ENCODE measurements at regions not wholly inside any gene's neighbourhood (a gene's known extent, or its start where the extent isn't known, plus 50 kb on each side); places are given as distances from the start of the nearest gene placed in this dataset.
"Not testable (repeated sequence)": the region's sequence is repeated elsewhere in the genome, so short reads cannot be mapped to it uniquely, and the experiment has no call there.

DNA sequence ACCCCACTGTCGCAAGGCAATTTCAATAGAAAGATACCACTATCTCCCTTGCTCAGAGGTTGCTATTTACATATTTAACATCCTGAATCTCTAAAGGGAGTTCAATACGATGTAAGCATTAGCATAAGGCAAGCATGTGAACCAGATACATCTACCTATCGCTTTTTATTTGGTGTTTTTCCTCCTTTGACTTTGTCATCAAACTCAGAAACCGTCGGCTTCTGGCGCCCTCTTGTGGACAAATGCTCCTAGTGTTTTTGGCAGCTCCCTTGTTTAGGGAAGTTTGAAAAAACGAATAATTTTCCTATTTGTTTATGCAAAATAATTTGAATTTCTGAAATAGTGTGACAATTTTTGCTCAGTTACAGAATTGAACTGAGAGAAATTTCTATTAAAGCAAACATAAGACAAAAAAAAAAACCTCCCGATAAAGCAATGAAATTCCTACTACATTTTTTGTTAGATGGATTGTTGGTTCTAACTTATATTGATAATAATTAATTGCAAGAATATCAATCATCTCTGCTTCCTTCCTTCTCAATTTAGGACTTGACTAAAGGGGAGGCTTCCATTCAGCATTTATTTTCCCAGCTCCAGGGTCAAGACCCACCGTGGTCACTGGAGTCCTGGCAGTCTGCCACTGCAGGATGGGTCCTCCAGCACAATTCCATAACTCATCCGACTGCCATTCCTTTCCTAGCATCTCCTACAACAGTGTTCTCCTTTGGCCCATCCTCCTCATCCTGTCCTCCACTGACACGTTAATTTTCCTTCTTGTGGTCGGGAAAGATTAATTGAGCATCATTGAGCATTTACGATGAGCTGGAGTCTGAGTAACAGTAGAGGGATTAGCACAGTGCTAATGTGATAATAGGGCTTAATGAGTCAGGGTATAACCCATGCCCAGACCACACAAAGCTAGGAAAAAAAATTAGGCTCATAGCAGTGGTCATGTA, 131.8 kb upstream of the CHD1 start:
- FAIRE-seq (peak; percentile 89), DNase-seq (ENCODE audit: extremely low spot score, insufficient read length, low read depth) (peak; percentile 37)

DNA sequence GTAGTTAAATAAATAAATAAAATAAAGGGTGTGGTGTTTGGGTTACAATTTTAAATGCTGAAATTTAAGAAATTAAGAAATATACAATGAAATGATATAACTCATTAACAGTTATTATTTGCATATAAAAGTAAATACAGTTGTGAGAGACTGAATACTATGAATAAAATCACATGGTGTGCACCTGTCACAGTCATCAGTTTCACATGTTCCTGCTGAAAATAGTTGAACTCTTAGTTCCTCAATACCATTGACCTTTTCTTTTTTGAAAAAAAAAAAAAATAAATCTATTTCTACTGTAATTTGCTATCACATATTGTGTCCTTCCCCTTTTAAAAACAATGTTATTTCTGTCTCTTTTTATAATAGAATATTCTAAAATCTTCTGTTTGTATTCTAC, 130.9 kb upstream of the CHD1 start:
- no peak for FAIRE-seq
- no peak for DNase-seq (ENCODE audit: extremely low spot score, insufficient read length, low read depth)

GRCh38 chr5:99058466-99058865, 129.7 kb upstream of the CHD1 start:
- FAIRE-seq: no peak
- no peak for DNase-seq (ENCODE audit: extremely low spot score, insufficient read length, low read depth)

DNA sequence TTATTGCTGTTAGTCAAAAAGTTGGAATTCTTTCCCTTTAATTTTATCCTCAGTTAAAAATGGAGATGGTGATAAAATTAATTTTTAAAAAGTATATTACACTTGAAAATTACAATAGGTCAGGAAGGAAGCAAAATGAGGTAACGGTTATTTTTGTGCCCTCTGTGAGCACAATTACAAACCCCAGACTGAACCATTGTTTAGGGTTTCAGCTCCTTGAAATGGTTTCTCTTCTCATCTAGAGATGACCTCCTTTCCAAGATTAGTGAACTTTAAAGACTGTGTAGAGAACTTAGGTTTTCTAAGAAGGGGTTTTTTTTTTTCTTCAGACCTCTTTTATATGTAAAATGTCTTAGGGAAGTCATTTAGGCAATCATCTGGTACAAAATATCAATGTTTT, 126.2 kb upstream of the CHD1 start:
- peak; percentile 9 for FAIRE-seq
- DNase-seq (ENCODE audit: extremely low spot score, insufficient read length, low read depth): no peak

DNA sequence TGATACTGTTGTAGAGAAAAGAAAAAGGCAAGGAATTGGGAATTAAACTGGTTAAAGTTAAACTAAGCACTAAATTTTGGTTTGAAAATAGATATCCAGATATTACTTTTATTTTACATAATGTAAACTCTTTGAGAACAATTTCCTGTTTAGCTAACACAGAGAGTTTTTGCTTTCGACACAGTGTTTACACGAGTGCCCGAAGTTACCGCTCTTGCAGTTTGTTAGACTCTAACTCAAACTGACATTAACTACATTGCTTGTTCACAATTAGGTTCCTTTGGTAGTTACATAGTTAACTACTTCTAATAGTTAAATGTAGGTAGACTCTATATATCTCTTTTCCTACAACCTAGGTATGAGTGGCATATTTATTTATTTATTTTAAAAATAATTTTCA, 117.1 kb upstream of the CHD1 start:
- FAIRE-seq: no peak
- DNase-seq (ENCODE audit: extremely low spot score, insufficient read length, low read depth): no peak

DNA sequence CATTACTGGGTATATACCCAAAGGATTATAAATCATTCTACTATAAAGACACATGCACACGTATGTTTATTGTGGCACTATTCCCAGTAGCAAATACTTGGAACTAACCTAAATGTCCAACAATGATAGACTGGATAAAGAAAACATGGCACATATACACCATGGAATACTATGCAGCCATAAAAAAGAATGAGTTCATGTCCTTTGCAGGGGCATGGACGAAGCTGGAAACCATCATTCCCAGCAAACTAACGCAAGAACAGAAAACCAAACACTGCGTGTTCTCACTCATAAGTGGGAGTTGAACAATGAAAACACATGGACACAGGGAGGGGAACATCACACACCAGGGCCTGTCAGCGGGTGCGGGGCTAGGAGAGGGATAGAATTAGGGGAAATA, 114.5 kb upstream of the CHD1 start:
- DNase-seq (ENCODE audit: extremely low spot score, insufficient read length, low read depth); FAIRE-seq: not testable (repeated sequence)

DNA sequence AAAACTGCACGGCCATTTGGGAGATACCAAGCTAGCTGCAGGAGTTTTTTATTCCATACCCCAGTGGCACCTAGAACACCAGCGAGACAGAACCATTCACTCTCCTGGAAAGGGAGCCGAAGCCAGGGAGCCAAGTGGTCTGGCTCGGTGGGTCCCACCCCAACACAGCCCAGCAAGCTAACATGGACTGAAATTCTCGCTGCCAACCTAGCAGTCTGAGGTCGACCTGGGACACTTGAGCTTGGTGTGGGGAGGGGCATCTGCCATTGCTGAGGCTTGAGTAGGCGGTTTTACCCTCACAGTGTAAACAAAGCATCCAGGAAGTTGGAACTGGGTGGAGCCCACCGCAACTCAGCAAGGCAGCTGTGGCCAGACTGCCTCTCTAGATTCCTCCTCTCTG, 108.9 kb upstream of the CHD1 start:
- no peak for FAIRE-seq
- DNase-seq (ENCODE audit: extremely low spot score, insufficient read length, low read depth): no peak

DNA sequence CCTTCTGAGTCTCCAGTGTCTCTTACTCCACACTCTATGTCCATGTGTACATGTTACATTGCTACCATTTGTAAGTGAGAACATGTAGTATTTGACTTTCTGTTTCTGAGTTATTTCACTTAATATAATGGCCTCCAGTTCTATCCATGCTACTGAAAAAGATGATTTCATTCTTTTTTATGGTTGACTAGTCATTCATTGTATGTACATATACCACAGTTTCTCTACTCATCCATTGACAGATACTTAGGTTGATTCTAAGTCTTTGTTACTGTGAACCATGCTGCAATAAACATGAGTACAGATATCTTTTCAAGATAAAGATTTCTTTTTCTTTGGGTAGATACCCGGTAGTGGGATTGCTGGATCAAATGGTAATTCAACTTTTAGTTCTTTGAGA, 107.1 kb upstream of the CHD1 start:
- FAIRE-seq (no peak), DNase-seq (ENCODE audit: extremely low spot score, insufficient read length, low read depth) (no peak)

- no peak for FAIRE-seq
Measured at GRCh38 chr5:99034336-99034735, 105.5 kb upstream of the CHD1 start.

GRCh38 chr5:99033014-99033900, 104.5 kb upstream of the CHD1 start:
- no peak for DNase-seq (ENCODE audit: extremely low spot score, insufficient read length, low read depth)
- peak; percentile 87 for FAIRE-seq

More at GRCh38 chr5:99034336-99034735, 105.5 kb upstream of the CHD1 start:
- DNase-seq (ENCODE audit: extremely low spot score, insufficient read length, low read depth): no peak

- no peak for DNase-seq (ENCODE audit: extremely low spot score, insufficient read length, low read depth)
- FAIRE-seq: peak; percentile 89
Measured at GRCh38 chr5:99032234-99033013, 103.6 kb upstream of the CHD1 start.

GRCh38 chr5:99030906-99031440, 102.2 kb upstream of the CHD1 start:
- FAIRE-seq: no peak
- DNase-seq (ENCODE audit: extremely low spot score, insufficient read length, low read depth): no peak

GRCh38 chr5:99029172-99029571, 100.4 kb upstream of the CHD1 start:
- DNase-seq (ENCODE audit: extremely low spot score, insufficient read length, low read depth): no peak
- no peak for FAIRE-seq

DNA sequence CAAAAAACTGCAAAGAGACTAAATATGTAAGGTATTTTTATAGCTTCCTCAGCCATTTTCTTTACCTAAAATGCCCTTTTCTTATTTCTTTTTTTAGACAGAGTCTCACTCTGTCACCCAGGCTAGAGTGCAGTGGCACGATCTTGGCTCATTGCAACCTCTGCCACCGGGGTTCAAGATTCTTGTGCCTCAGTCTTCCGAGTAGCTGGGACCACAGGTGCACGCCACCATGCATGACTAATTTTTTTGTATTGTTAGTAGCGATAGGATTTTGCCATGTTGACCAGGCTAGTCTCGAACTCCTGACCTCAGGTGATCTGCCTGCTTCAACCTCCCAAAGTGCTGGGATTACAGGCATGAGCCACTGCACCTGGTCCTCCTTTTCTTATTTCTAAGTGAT, 99.4 kb upstream of the CHD1 start:
- FAIRE-seq: peak; percentile 9

DNA sequence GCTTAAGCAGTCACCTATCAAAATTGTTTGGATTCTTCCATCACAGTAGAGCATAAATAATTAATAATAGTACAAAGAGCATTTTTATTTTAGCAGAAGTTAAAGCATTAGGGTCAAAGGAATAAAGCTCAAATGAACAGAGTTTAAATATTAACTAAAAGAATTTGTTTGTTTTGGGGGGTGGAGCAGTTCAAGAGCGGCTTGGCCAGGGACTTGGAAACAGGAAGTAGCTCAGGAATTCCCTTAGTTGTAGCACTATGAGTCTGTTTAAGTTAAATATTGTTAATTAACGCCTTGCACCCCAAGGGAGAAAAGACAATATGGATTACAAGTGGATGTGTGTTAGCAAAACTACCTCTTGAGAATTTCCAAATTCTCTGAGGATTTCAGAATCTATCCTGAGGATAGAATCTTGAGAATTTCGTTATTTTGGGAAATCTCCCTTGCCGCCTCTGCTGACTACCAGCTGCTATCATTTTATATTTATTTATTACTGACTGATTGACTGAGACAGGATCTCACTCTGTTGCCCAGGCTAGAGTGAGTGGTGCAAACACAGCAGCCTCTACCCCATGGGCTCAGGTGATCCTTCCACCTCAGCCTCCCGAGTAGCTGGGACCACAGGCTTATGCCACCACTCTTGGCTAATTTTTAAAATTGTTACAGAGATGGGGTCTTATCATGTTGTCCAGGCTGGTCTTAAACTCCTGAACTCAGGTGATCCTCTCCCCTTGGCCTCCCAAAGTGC, 96.7 kb upstream of the CHD1 start:
- DNase-seq (ENCODE audit: extremely low spot score, insufficient read length, low read depth) (no peak), FAIRE-seq (peak; percentile 73)

More for the DNA sequence above, 99.4 kb upstream of the CHD1 start:
- DNase-seq (ENCODE audit: extremely low spot score, insufficient read length, low read depth): not testable (repeated sequence)

- DNase-seq (ENCODE audit: extremely low spot score, insufficient read length, low read depth) (no peak), FAIRE-seq (no peak)
Measured at GRCh38 chr5:99023330-99023729, 94.5 kb upstream of the CHD1 start.

DNA sequence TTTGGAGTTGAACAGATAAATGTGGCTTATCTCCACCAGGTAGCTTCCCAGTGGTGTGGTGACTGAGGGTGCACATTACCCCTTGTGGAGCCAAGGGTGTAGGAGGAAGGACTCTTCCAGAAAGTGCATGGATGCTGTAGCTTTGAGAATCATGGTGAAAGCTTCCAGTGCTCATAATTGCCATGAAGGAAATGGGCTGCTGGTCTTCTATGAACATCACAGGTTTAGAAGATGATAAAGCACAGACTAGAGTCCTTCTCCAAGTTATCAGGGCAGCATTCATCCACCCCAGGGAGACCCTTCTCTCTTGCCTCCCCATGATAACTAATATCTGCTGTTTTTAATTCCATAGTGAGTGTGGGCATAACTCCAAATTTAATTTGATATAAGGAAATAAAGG, 93.4 kb upstream of the CHD1 start:
- no peak for FAIRE-seq
- no peak for DNase-seq (ENCODE audit: extremely low spot score, insufficient read length, low read depth)

DNA sequence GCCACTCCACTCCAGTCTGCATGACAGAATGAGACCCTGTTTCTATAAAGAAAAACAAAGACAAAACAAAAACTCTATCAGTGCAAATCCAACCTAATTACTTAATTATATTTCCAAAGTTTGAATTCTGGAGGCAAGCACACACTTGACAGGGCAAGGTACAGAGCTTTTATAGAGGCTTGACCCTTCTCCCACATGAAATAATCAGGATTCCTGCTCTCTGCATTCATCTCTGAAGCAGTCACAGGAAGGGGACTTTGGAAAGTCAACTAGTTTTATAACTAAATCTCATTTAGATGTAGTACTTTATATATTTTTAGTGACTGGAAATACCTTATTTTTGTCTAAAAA, 91.9 kb upstream of the CHD1 start:
- FAIRE-seq (no peak), DNase-seq (ENCODE audit: extremely low spot score, insufficient read length, low read depth) (no peak)
